Activated CD4-positive, alpha-beta T cell treated with anti-CD3 and anti-CD28 coated beads, Interleukin-2, amount 10 ng/mL, durations not matched to agents 7 days and 5 days (primary cell): ENCODE measurements at regions not wholly inside any gene's neighbourhood (a gene's known extent, or its start where the extent isn't known, plus 50 kb on each side); places are given as distances from the start of the nearest gene placed in this dataset.

Experiments used
- CTCF ChIA-PET: fragments of 350-600 bp; sonication (Branson Sonifier 250); formaldehyde crosslinking; loops from one replicate; lab custom pipeline; 2021; ENCODE audit warnings: antibody characterized with exemption; lab: Charles Lee
- POLR2A ChIA-PET: fragments of 350-600 bp; sonication (Branson Sonifier 250); formaldehyde crosslinking; loops from one replicate; lab custom pipeline; 2021; ENCODE audit warnings: antibody characterized with exemption; lab: Charles Lee
- DNase-seq: peaks from one replicate; pipeline ENCODE4 v3.0.0-alpha.2; 2020
- H3K27ac Mint-ChIP-seq: one replicate; pipeline ENCODE4 v1.8.0; 2021; ENCODE audit warnings: mild to moderate bottlenecking, moderate library complexity, mixed read lengths
- H3K27me3 Mint-ChIP-seq: one replicate; pipeline ENCODE4 v1.8.0; 2021; ENCODE audit warnings: mixed read lengths
- H3K36me3 Mint-ChIP-seq: one replicate; pipeline ENCODE4 v1.8.0; 2021; ENCODE audit warnings: low read depth, mixed read lengths
- H3K4me1 Mint-ChIP-seq: one replicate; pipeline ENCODE4 v1.8.0; 2021; ENCODE audit warnings: mixed read lengths
- H3K4me3 Mint-ChIP-seq: one replicate; pipeline ENCODE4 v1.8.0; 2021; ENCODE audit warnings: mild to moderate bottlenecking, moderate library complexity, mixed read lengths
- H3K9me3 Mint-ChIP-seq: one replicate; pipeline ENCODE4 v1.8.0; 2021; ENCODE audit warnings: mixed read lengths

DNA sequence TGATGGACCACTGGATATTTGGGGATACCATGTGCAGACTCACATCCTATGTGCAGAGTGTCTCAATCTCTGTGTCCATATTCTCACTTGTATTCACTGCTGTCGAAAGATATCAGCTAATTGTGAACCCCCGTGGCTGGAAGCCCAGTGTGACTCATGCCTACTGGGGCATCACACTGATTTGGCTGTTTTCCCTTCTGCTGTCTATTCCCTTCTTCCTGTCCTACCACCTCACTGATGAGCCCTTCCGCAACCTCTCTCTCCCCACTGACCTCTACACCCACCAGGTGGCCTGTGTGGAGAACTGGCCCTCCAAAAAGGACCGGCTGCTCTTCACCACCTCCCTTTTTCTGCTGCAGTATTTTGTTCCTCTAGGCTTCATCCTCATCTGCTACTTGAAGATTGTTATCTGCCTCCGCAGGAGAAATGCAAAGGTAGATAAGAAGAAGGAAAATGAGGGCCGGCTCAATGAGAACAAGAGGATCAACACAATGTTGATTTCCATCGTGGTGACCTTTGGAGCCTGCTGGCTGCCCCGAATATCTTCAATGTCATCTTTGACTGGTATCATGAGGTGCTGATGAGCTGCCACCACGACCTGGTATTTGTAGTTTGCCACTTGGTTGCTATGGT, 54.5 kb upstream of the HNRNPA0 start:
- POLR2A ChIA-PET: interaction anchor here (0.6 kb wide), 1 partner anchor 649 kb away, joined by 4 read pairs; no protein-coding TSS in a partner anchor
- no peaks in the 10 kb centered on the region for H3K4me1 Mint-ChIP-seq
- H3K4me3 Mint-ChIP-seq: no peak overlapping the region

DNA sequence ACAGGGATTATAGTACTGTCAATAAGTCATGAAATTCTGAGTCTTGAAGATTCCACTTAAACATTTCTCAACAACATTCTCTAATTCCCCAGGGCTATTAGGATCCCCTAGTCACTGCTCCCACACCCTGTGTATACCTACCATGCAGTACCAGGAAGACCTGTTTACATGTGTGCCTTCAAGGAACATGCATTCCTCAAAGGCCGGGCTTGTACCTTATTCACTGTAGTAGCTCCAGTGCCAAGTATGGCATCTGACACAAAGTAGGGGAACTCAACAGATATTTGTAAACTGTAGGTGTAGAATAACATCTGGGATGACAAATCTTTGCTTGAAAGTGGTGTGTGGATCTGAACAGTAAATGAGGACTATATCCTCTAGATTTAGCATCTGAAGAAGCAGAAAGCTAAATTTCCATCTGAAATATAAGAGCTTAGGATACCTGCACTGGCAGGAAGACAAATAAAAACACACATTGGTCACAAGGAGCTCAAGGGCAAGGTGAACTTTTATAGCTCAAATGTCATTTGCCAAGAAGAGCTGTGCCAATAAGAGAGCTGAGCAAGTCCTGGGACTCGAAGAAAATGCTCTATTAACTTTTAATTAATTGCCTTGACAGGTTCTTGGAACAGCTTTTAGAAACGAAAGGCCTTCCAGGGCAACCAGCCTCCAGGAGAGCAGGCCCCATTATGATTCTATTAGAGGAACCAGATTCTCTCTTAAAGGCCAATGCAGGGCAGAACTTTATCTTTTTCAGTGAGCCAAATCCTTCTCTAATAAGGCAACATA, 52.3 kb upstream of the MYOT start:
- ChIA-PET CTCF (interaction anchor here (1.0 to 1.3 kb wide), 2 partner anchors 12 to 103 kb away, joined by 3 read pairs; no protein-coding TSS in a partner anchor), POLR2A (no interaction called here)
- no peak for DNase-seq
- H3K4me1 Mint-ChIP-seq: no peaks in the 10 kb centered on the region
- H3K27ac Mint-ChIP-seq: no peak overlapping the region
- no peak overlapping the region for H3K4me3 Mint-ChIP-seq
- peaks cover 2% of the 10 kb centered on the region for H3K9me3 Mint-ChIP-seq
- H3K27me3 Mint-ChIP-seq: no peaks in the 10 kb centered on the region
- H3K36me3 Mint-ChIP-seq: no peaks in the 10 kb centered on the region

More for the DNA sequence above, 54.5 kb upstream of the HNRNPA0 start:
- H3K36me3 Mint-ChIP-seq: no peaks in the 10 kb centered on the region
- no peaks in the 10 kb centered on the region for H3K27me3 Mint-ChIP-seq
- CTCF ChIA-PET: interaction anchor here (0.6 kb wide), 1 partner anchor 40 kb away, joined by 4 read pairs; no protein-coding TSS in a partner anchor
- no peak overlapping the region for H3K27ac Mint-ChIP-seq
- peaks cover 2% of the 10 kb centered on the region for H3K9me3 Mint-ChIP-seq
- DNase-seq: no peak
